ENCODE measurements at regions not wholly inside any gene's neighbourhood (a gene's known extent, or its start where the extent isn't known, plus 50 kb on each side); places are given as distances from the start of the nearest gene placed in this dataset.

DNA sequence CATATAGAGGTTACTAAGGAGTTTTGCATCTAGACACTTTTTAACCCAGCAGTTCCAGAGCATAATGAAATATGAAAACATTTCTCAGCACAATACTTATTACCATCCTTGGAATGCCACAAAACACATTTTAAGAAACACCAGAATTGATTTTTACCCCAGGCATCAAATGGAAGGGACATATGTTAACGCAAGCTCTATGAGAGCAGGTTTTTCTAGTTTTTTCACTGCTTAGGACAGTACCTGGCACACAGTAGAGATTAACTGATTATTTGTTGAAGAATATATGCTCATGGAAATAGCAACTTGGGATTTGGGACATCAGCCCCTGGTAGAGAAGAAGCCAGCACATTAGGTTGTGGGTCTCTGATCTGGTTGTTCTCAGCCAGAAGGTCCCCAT lies 67.0 kb upstream of the ARID5B start:
- no peak overlapping the region for H3K4me3 ChIP-seq (ENCODE audit: low read depth, low read length)
- no peak for DNase-seq (ENCODE audit: low read depth)
- in situ Hi-C loops (cut with HindIII; ENCODE audit: low sequenced_read_pairs) = no loop called here
- TF ChIP-seq, protein P1, sequence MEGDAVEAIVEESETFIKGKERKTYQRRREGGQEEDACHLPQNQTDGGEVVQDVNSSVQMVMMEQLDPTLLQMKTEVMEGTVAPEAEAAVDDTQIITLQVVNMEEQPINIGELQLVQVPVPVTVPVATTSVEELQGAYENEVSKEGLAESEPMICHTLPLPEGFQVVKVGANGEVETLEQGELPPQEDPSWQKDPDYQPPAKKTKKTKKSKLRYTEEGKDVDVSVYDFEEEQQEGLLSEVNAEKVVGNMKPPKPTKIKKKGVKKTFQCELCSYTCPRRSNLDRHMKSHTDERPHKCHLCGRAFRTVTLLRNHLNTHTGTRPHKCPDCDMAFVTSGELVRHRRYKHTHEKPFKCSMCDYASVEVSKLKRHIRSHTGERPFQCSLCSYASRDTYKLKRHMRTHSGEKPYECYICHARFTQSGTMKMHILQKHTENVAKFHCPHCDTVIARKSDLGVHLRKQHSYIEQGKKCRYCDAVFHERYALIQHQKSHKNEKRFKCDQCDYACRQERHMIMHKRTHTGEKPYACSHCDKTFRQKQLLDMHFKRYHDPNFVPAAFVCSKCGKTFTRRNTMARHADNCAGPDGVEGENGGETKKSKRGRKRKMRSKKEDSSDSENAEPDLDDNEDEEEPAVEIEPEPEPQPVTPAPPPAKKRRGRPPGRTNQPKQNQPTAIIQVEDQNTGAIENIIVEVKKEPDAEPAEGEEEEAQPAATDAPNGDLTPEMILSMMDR (IDR thresholded peaks at IDR 0.05; ENCODE audit: low read depth, low read length, missing control alignments) = no peak

DNA sequence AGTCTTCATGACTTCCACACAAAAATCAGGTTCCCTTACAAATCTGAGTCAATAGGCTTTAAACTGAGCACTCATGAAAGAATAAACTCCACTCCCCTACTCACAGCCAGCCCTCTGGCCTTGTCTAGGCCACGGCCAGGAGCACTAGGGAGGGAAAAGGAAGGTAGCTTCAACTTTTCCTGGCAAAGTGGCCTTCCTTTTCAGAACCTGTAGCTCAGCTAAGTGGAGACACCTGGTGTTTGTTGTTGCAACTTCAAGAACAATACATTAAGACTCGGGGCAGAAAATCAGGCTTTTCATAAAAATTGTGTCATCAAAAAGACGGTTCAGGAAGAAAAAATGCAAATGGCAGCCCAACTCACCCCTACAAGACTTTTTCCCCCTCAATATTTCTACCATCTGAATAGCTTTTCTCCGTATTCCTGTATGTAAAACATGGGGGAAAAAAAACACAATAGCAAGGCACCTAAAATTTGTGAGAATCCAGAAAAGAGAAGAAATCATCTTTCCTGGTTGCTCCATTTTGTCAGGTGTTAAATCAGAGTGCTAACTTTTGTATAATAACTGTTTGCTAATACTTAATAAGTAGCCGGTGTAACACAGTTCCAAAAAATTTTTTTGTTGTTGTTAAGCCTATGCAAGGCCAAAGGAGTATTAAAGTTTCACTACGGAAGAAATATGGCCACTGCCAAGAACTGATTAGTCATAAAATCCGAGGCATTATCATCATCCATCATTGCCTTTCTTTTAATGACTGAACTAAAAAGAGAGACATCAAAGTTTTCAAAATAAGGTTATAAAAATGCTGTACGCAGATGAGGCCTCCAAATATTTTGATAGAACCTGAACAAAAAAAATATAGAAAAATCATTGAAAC lies 66.2 kb upstream of the ARID5B start:
- TF ChIP-seq, protein P1 (IDR thresholded peaks at IDR 0.05; ENCODE audit: low read depth, low read length, missing control alignments) = peak; percentile 64
- DNase-seq (ENCODE audit: low read depth) = peak; percentile 68
- no peak overlapping the region for H3K4me3 ChIP-seq (ENCODE audit: low read depth, low read length)
- in situ Hi-C loops (cut with HindIII; ENCODE audit: low sequenced_read_pairs) = no loop called here

DNA sequence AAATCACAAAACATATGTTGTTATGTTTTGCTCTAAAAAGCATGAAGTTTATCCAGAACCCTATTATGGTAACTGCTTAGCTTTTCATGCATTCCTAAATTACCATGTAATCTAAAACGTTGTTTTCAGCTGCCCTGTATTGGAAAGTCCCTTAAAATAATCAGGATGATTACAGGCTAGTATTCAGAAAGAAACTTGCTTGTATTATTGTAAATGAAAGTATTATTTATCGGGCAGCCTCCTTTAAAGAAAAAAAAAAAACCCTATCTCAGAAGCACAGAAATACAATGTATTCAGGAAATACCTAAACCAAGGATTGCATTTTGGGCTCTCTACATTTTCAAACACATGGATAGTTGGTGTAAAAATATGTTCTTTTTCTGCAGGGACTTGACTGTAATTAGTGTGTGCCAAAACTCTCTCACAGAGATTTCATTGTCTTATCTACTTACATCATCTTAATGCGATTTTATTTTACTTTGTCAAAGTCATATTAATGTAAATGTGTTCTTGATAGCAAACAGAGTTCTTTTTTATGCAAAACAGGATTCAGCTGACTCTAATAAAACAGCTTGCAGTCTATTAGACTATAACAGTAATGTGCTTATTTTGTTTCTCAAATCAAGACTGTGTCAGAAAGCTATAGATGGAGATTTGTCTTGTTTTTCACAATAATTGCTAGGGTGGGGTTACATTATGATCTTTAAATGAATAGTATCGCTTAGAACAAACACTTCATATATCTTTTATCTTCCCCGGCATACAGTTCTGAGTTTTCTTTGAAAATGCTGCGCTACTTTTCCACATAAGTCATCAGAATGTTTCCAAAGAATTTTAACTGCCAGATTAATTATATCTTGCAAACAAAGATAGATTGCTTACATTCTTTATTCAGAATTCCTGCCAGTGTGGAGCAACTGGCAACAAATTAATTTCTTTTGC lies 65.3 kb upstream of the ARID5B start:
- in situ Hi-C loops (cut with HindIII; ENCODE audit: low sequenced_read_pairs) = no loop called here
- TF ChIP-seq, protein P1 (IDR thresholded peaks at IDR 0.05; ENCODE audit: low read depth, low read length, missing control alignments) = no peak
- DNase-seq (ENCODE audit: low read depth) = peak; percentile 37
- no peak overlapping the region for H3K4me3 ChIP-seq (ENCODE audit: low read depth, low read length)

DNA sequence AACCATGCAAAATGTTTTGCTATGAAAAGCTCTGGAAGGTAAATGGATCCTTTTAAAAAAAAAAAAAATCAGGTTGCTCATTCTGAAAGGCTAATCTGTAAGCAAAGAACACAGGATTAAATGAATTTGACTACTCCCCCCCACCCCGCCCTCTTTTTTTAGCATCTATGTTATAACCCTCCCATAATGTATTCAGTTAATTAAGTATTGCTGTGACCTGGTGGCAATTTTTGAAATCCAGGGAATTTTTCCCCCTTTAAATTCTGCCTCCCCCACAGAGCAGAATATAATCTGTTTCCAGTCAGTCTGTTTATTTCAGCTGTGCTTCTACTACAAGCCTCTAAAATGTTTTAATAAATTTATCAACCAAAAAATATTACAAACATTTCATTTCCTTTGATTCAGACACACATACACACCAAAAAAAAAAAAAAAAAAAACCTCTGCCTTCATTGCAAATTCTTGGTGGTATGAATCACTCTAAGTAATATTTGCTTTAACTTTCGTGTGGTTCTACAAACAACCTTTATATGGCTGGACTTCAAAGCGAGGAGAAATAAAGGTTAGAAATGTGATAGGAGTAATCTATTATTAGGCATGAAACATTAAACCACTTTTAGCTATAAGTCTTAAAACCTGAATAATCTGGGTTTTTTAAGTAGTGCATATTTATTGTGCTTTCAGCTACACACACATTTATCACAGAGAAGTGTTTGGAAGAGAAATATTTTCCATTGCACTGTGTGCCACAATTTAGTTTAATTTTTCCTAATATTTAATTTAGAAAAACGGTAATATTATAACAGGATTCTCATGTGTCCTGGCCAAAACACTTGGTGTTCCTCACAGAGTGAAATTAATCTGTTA lies 64.4 kb upstream of the ARID5B start:
- TF ChIP-seq, protein P1 (IDR thresholded peaks at IDR 0.05; ENCODE audit: low read depth, low read length, missing control alignments) = no peak
- H3K4me3 ChIP-seq (ENCODE audit: low read depth, low read length) = no peak overlapping the region
- DNase-seq (ENCODE audit: low read depth) = peak; percentile 82
- in situ Hi-C loops (cut with HindIII; ENCODE audit: low sequenced_read_pairs) = no loop called here

DNA sequence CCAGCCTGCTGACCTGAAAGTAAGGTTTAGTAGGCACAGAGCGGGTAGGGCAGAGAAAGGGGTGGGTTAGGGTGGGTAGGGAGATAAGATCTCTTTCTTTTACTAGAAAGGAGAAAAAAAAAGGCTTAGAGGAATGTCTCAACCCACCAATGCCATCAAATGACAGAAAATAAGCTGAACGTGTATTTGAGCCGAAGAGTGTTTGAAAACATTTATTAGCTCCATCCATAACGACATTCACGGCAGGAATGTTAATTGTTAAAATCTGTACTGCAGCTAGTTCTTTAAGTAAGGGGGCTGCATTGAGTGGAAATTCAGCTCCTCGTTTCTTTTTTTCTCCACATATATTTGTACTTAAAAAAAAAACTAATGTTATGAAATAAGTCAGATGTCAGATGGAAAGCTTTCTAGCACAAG lies 63.7 kb upstream of the ARID5B start:
- TF ChIP-seq, protein P1 (IDR thresholded peaks at IDR 0.05; ENCODE audit: low read depth, low read length, missing control alignments) = no peak
- DNase-seq (ENCODE audit: low read depth) = no peak
- in situ Hi-C loops (cut with HindIII; ENCODE audit: low sequenced_read_pairs) = no loop called here

DNA sequence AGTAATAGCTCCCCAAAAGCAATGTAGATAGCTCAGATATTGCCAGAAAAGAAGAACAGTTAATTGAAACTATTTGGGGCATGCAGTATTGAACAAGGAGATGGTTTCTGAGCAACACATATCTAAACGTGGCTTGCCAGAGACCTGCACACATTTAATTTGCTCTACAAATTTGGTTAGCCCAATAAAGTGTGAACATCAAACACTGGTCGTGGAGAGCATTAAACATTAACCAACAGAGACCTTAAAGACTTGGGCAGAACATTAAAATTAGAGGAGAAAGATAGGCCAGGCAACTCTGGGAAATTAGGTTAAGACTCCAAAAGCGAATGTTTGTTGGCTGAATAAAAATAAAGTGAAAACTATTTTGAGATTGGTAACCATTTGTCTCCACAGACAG lies 61.6 kb upstream of the ARID5B start:
- no peak for DNase-seq (ENCODE audit: low read depth)
- TF ChIP-seq, protein P1 (IDR thresholded peaks at IDR 0.05; ENCODE audit: low read depth, low read length, missing control alignments) = no peak
- in situ Hi-C loops (cut with HindIII; ENCODE audit: low sequenced_read_pairs) = no loop called here
- no peak overlapping the region for H3K4me3 ChIP-seq (ENCODE audit: low read depth, low read length)

More for the DNA sequence above, 63.7 kb upstream of the ARID5B start:
- no peak overlapping the region for H3K4me3 ChIP-seq (ENCODE audit: low read depth, low read length)
